Large intestine (tissue), 3 donors: ENCODE measurements at regions not wholly inside any gene's neighbourhood (a gene's known extent, or its start where the extent isn't known, plus 50 kb on each side); places are given as distances from the start of the nearest gene placed in this dataset.

Experiments
- DNase-seq, 2 donors: peaks; one replicate each; pipeline versions ENCODE4 v3.0.0 to v3.0.0-alpha.2; 2013
- H3K27ac ChIP-seq: one replicate; pipeline ENCODE4 v1.5.1; 2013; ENCODE audit warnings: low read length
- H3K27me3 ChIP-seq: 2 replicates; pipeline ENCODE4 v1.6.1; 2013; ENCODE audit warnings: low read length; ENCODE audit not compliant: control insufficient read depth, insufficient read depth
- H3K36me3 ChIP-seq: 2 replicates; pipeline ENCODE4 v1.6.1; 2013; ENCODE audit warnings: low read length; ENCODE audit not compliant: control insufficient read depth, insufficient read depth
- H3K4me1 ChIP-seq: one replicate; pipeline ENCODE4 v1.6.1; 2013; ENCODE audit warnings: low read length; ENCODE audit not compliant: control insufficient read depth, insufficient read depth
- H3K4me3 ChIP-seq: one replicate; pipeline ENCODE4 v1.5.1; 2013; ENCODE audit warnings: low read length
- H3K9me3 ChIP-seq: one replicate; pipeline ENCODE4 v1.6.1; 2013; ENCODE audit warnings: mild to moderate bottlenecking, low read depth, low read length, moderate library complexity; ENCODE audit not compliant: control insufficient read depth
- WGBS: methylation state at CpG from one replicate; pipeline ENCODE4 v1.1.5; 2013; ENCODE audit warnings: low lambda C conversion rate; ENCODE audit not compliant: insufficient coverage; 5-methylcytosine and 5-hydroxymethylcytosine counted together

GRCh38 chr3:36303286-36303685 lies 77.0 kb upstream of the STAC start:
- no peaks in the 10 kb centered on the region for H3K9me3 ChIP-seq
- H3K27me3 ChIP-seq, result no peaks in the 10 kb centered on the region
- no peaks in the 10 kb centered on the region for H3K4me1 ChIP-seq
- H3K27ac ChIP-seq, result no peak overlapping the region
- DNase-seq, result no peak
- H3K4me3 ChIP-seq, result no peak overlapping the region
- no peaks in the 10 kb centered on the region for H3K36me3 ChIP-seq
- 100% methylated on average over 1 of the region's 5 CpGs for WGBS

- no CpG with 5 or more reads among the region's 1 CpG for WGBS
- H3K36me3 ChIP-seq, result no peaks in the 10 kb centered on the region
- no peaks in the 10 kb centered on the region for H3K4me1 ChIP-seq
- no peaks in the 10 kb centered on the region for H3K9me3 ChIP-seq
- no peaks in the 10 kb centered on the region for H3K27me3 ChIP-seq
- no peak for DNase-seq
- H3K4me3 ChIP-seq, result no peak overlapping the region
- H3K27ac ChIP-seq, result no peak overlapping the region
These were observed 74.3 kb upstream of the STAC start for GRCh38 chr3:36305929-36306520.

- Histone ChIP-seq H3K4me3 (no peak overlapping the region), H3K9me3 (no peaks in the 10 kb centered on the region), H3K36me3 (no peaks in the 10 kb centered on the region), H3K4me1 (no peaks in the 10 kb centered on the region), H3K27me3 (no peaks in the 10 kb centered on the region), H3K27ac (no peak overlapping the region)
- WGBS, result 100% methylated on average over 1 of the region's 1 CpG
- DNase-seq, result no peak
These were observed 71.2 kb upstream of the STAC start for GRCh38 chr3:36309092-36309491.

- DNase-seq, result no peak
- Histone ChIP-seq H3K27ac (no peak overlapping the region), H3K9me3 (no peaks in the 10 kb centered on the region), H3K4me3 (no peak overlapping the region), H3K27me3 (no peaks in the 10 kb centered on the region), H3K36me3 (no peaks in the 10 kb centered on the region), H3K4me1 (no peaks in the 10 kb centered on the region)
These were observed 68.0 kb upstream of the STAC start for GRCh38 chr3:36312351-36312750.

GRCh38 chr3:36317915-36318314 lies 62.4 kb upstream of the STAC start:
- Histone ChIP-seq H3K9me3 (no peaks in the 10 kb centered on the region), H3K36me3 (no peaks in the 10 kb centered on the region), H3K27me3 (no peaks in the 10 kb centered on the region), H3K4me3 (no peak overlapping the region), H3K27ac (no peak overlapping the region), H3K4me1 (no peaks in the 10 kb centered on the region)
- 40% methylated on average over 1 of the region's 3 CpGs for WGBS
- no peak for DNase-seq

- H3K4me3 ChIP-seq, result no peak overlapping the region
- H3K27ac ChIP-seq, result no peak overlapping the region
- WGBS, result no CpG with 5 or more reads among the region's 3 CpGs
- H3K36me3 ChIP-seq, result no peaks in the 10 kb centered on the region
- no peaks in the 10 kb centered on the region for H3K27me3 ChIP-seq
- H3K9me3 ChIP-seq, result no peaks in the 10 kb centered on the region
- DNase-seq, result no peak
- no peaks in the 10 kb centered on the region for H3K4me1 ChIP-seq
These were observed 61.6 kb upstream of the STAC start for GRCh38 chr3:36318621-36319200.

GRCh38 chr3:36319680-36320079 lies 60.6 kb upstream of the STAC start:
- DNase-seq, result no peak
- Histone ChIP-seq H3K27me3 (no peaks in the 10 kb centered on the region), H3K27ac (no peak overlapping the region), H3K4me1 (no peaks in the 10 kb centered on the region), H3K4me3 (no peak overlapping the region), H3K36me3 (no peaks in the 10 kb centered on the region), H3K9me3 (no peaks in the 10 kb centered on the region)
- 100% methylated on average over 1 of the region's 1 CpG for WGBS
